Motor neuron (in vitro differentiated cells): ENCODE measurements at regions not wholly inside any gene's neighbourhood (a gene's known extent, or its start where the extent isn't known, plus 50 kb on each side); places are given as distances from the start of the nearest gene placed in this dataset.
A peak's percentile ranks its signal among the peaks of the same experiment; 100 is the strongest.
"Not testable (repeated sequence)": the region's sequence is repeated elsewhere in the genome, so short reads cannot be mapped to it uniquely, and the experiment has no call there.

Experiments used
- ATAC-seq, 8 experiments: fragments of 200-7000 bp; cut with Tn5 transposase; replicated peaks in 6 of 8; 2 replicates each; pipeline ENCODE4 v1.8.0; 2021; ENCODE audit warnings: mild to moderate bottlenecking in 8 of 8, moderate library complexity in 8 of 8
- H3K27ac ChIP-seq, 2 donors: fragments of 250-450 bp; sonication (Bioruptor Pico); 2 replicates each; pipeline ENCODE4 v1.9.0; 2021; ENCODE audit warnings: antibody characterized with exemption in 2 of 2, mild to moderate bottlenecking in 2 of 2, moderate library complexity in 1 of 2
- H3K4me1 ChIP-seq, 2 donors: fragments of 250-450 bp; sonication (Bioruptor Pico); replicated peaks in 1 of 2; 2 replicates each; pipeline ENCODE4 v1.6.1; 2021; ENCODE audit warnings: antibody characterized with exemption in 2 of 2, mild to moderate bottlenecking in 2 of 2, moderate library complexity in 1 of 2
- H3K4me3 ChIP-seq, 5 donors: fragments of 250-450 bp; sonication (Bioruptor Pico); 2 replicates each; pipeline ENCODE4 v1.9.0; 2021; ENCODE audit warnings: antibody characterized with exemption in 5 of 5, mild to moderate bottlenecking in 5 of 5, moderate library complexity in 4 of 5
- WGBS, 10 experiments: fragments of 450-650 bp; shearing (Covaris generic); methylation state at CpG; one replicate each; pipeline ENCODE4 v1.0.0; 2022; 5-methylcytosine and 5-hydroxymethylcytosine counted together
- in situ Hi-C, 9 experiments: fragments of 400-800 bp; cut with MboI; loops; one replicate each; pipeline ENCODE4 v1.15.0; 2021; ENCODE audit warnings: low sequenced_read_pairs in 9 of 9, low pct_unique_long_range_greater_than_20kb in 2 of 9; ENCODE audit not compliant: unreplicated experiment in 9 of 9

DNA sequence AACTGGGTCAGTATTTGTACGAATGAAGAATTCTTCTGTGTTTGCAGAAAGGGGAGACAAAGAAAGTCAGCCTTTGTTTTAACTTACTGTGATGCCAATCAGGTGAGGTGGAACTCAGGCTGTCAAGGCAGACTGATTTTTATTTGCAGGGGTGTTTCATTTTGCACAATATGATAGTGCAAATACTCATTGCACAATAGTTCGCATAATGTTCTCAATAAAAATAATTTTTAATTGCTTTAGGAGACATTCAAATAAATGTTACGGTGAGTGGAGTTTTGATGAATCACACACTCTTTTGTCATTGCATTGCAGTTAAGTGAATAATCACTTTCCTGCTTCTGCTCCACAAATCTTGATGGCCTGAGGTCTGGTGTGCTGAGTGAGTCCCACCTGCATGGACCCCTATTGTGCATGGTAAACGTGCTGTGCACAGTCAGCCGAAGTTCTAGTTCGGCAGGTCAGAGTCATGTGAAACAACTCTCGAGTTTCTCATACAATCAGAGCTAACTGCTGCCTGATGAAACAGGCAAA lies 141.3 kb upstream of the FZD8 start:
- no peak overlapping the region for H3K27ac ChIP-seq
- in situ Hi-C loops, result loop anchor here in 1 of 9 experiments (25.0 kb wide), 1 partner anchor 404 kb away; no protein-coding TSS in a partner anchor
- WGBS, 10 experiments, result 7 to 67% (median 63%) methylated on average over 3 to 7 of the region's 7 CpGs
- no peaks in the 10 kb centered on the region for H3K4me1 ChIP-seq
- no peak overlapping the region for H3K4me3 ChIP-seq
- peak in 1 of 8 experiments; percentile 26 for ATAC-seq

DNA sequence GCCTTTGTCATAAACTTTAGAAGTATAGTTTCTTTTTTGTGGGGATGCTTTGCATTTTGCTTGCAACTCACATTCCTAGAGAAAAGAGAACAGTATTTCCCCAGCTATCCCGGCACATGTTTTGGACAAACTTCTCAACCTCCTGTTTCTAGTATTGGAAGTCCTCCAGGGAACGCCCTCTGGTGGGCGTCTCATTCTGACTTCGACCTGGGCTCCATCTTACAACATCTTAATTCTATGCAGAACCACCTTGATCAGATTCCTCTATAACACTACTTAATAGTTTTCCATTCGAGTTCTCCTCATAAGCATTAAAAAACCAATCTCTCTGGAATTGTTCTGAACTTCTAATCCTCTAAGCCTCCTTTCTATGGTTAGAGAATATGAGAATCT lies 139.5 kb upstream of the FZD8 start:
- in situ Hi-C loops, result loop anchor here in 1 of 9 experiments (25.0 kb wide), 1 partner anchor 406 kb away; no protein-coding TSS in a partner anchor
- no peak for ATAC-seq
- WGBS, 10 experiments, result 14 to 100% (median 70%) methylated on average over 1 to 5 of the region's 5 CpGs
- no peak overlapping the region for H3K4me3 ChIP-seq
- no peak overlapping the region for H3K27ac ChIP-seq
- no peaks in the 10 kb centered on the region for H3K4me1 ChIP-seq

DNA sequence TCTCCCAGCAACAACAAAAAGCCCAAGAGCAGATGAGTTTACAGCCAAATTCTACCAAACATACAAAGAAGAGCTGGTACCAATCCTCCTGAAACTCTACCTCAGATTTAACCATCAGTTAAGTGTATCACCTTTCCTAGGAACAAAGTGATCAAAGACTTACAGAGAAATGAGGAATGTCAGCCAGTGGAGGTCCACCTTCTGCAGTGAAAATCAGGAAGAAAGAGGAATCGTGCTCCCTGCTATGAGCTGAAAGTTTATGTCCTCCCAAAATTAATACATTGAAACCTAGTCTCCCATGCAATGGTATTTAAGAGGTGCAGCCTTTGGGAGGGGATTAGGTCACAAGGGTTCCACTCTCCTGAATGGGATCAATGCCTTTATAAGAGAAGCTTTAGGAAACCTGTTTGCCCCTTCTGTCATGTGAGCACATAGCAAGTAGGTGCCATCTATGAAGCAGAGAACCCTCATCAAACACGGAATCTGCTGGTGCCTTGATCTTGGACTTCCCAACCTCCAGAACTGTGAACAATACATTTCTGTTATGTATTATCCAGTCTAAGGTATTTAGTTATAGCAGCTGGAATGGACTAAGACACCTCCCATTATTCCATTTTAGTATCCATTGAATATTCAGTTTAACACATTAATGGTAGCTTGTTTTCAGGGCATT lies 139.0 kb upstream of the FZD8 start:
- ATAC-seq, result peak in 1 of 8 experiments; percentile 23
- in situ Hi-C loops, result loop anchor here in 1 of 9 experiments (25.0 kb wide), 1 partner anchor 406 kb away; no protein-coding TSS in a partner anchor

DNA sequence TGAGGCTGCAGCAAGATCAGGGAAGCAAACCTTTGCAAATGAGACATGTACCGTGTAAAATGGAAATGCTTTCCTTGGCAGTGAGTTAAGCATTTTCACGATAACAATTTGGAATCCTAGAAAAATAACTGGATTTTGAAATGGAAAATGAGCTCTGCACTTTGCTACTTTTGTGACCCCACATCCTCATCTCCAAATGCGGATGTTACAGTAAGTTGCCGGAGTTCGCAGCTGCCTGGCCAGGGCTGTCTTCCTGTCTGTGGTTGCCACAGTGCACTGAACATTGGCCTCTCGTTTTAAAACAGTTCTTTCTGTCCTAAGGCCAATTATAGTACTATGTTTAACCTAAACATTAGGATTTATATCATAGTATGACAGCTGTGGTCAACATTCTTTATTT lies 136.2 kb upstream of the FZD8 start:
- ATAC-seq, result no peak
- Histone ChIP-seq H3K4me3 (no peak overlapping the region), H3K27ac (no peak overlapping the region), H3K4me1 (no peaks in the 10 kb centered on the region)
- in situ Hi-C loops, result loop anchor here in 1 of 9 experiments (25.0 kb wide), 1 partner anchor 409 kb away; no protein-coding TSS in a partner anchor
- WGBS, 10 experiments, result 40 to 100% (median 78%) methylated on average over 1 to 6 of the region's 6 CpGs; no CpG with 5 or more reads in 2 of the 10 experiments

More for the DNA sequence above, 139.0 kb upstream of the FZD8 start:
- Histone ChIP-seq H3K4me1 (no peaks in the 10 kb centered on the region), H3K27ac (no peak overlapping the region), H3K4me3 (no peak overlapping the region)
- WGBS, 10 experiments, result 40 to 100% (median 84%) methylated on average over 1 to 2 of the region's 2 CpGs; no CpG with 5 or more reads in 4 of the 10 experiments

DNA sequence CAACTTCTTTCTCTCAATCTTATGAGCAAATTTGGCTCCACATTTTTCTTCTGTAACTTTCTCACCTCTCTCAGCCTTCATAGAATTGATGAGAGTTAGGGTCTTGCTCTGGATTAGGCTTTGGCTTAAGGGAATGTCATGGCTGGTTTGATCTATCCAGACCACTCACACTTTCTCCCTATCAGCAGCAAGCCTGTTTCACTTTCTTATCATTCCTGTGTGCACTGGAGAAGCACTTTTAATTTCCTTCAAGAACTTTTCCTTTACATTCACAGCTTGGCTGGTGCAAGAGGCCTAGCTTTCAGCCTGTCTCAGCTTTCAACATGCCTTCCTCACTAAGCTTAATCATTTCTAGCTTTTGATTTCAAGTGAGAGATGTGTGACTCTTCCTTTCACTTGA lies 134.5 kb upstream of the FZD8 start:
- H3K4me1 ChIP-seq, ATAC-seq, H3K27ac ChIP-seq, H3K4me3 ChIP-seq: not testable (repeated sequence)
- in situ Hi-C loops, result loop anchor here in 1 of 9 experiments (25.0 kb wide), 1 partner anchor 411 kb away; no protein-coding TSS in a partner anchor

DNA sequence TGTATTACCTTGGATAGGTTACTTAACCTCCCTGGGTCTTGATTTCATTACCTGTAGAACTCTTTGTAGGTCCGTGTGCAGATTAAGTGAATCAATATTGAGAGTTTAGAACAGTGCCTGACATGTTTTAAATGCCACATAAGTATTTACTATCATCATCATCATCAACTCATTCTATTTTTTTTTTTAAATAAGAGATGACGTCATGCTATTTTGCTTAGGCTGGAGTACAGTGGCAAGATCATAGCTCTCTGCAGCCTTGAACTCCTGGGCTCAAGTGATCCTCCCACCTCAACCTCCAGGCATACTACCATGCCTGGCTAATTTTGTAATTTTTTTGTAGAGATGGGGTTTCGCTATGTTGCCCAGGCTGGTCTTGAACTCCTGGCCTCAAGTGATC lies 132.0 kb upstream of the FZD8 start:
- in situ Hi-C loops, result no loop called here
- peaks cover 0 to 5% of the 10 kb centered on the region in 2 donors for H3K4me1 ChIP-seq
- 41 to 92% (median 79%) methylated on average over 1 to 3 of the region's 3 CpGs; no CpG with 5 or more reads in 1 of the 10 experiments for WGBS, 10 experiments
- ATAC-seq, result no peak
- no peak overlapping the region for H3K4me3 ChIP-seq
- no peak overlapping the region for H3K27ac ChIP-seq

DNA sequence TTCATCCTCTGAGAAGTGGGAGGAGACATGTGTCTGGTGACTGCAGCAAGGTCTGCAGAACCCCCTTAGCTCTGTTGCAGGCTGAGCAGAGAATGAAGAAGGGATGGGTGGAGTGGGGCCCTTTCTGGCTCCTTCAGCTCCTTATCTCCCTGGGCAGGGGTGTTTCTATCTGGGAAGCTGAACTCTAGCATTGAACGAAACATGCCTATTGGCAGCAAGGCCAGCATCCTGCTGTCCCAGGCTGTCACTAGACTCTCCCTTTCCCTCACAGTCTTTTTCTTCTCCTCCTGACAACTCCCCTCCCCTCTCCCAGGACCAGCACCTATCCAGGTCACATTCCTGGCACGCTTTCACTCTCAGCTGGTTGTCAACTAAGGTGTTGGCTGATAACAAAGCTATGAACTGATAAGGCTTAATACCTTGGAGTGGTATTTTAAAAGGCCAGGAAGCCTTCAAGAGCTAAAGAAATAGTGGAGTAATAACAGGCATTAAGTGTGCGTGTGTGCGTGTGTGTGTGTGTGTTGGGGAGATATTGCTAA lies 128.8 kb upstream of the FZD8 start:
- Histone ChIP-seq H3K4me1 (peaks cover 0 to 5% of the 10 kb centered on the region in 2 donors), H3K4me3 (no peak overlapping the region), H3K27ac (no peak overlapping the region)
- in situ Hi-C loops, result no loop called here
- WGBS, 10 experiments, result 30 to 100% (median 78%) methylated on average over 1 to 4 of the region's 4 CpGs; no CpG with 5 or more reads in 2 of the 10 experiments
- ATAC-seq, result peak in 2 of 8 experiments; percentile 33 to 38

DNA sequence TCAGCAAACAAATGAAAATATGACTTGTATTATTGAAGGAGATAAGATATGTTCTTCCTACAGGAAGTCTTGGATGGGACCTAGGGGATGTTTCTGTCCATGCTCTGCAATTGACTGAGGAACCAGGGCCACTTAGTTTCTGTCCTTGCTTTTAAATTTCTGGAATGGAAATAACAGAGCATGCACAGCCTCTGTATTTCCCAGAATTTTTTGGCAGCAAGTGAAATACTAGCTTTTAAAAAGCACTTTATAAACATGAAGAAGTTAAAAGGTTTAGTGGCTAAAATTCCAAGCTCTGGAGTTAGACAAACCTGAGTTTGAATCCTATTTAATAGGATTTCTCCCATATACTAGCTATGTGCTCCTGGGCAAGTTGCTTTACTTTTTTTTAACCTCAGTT lies 127.7 kb upstream of the FZD8 start:
- no peak for ATAC-seq
- Histone ChIP-seq H3K4me1 (peaks cover 0 to 5% of the 10 kb centered on the region in 2 donors), H3K27ac (no peak overlapping the region), H3K4me3 (no peak overlapping the region)
- in situ Hi-C loops, result no loop called here

DNA sequence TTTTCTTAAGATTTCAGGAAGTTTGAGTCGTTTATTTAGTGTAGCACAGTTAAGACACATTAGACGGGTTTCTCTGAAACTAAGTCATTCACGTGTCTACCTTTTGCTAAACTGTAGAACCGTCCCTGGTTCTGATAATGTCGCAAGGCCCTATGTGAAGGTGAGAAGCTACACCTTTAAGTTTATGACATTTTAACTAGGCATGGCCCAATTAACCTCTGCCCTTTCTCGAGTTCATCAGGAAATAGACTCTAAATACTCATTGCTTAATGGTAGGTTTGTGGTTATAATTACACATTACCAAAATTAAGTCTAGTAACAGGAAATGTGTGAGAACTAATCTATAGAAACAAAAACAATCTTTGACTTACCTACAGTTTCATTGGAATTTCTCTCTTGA lies 126.6 kb upstream of the FZD8 start:
- H3K4me3 ChIP-seq, result no peak overlapping the region
- in situ Hi-C loops, result no loop called here
- no peak overlapping the region for H3K27ac ChIP-seq
- WGBS, 10 experiments, result 39 to 85% (median 71%) methylated on average over 1 to 6 of the region's 6 CpGs; no CpG with 5 or more reads in 1 of the 10 experiments
- H3K4me1 ChIP-seq, result peaks cover 0 to 5% of the 10 kb centered on the region in 2 donors
- no peak for ATAC-seq

DNA sequence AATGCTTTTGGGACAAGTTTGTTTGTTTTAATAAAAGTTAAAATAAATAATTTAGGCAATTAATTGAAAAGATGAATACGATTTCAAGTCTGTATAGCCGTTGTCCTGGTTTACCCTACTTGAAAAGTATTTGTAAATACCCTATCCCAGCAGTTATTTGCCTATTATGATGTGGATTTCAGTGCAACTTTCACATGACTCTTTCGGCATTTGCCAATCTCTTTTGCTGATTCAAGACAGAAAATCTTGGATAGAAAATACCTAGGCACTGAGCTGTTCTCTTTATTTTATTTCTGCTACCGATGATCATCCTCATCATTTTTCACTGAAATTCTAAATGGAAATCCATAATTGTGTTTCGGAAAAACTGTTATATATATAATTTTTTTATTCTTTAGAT lies 125.9 kb upstream of the FZD8 start:
- Histone ChIP-seq H3K4me3 (no peak overlapping the region), H3K4me1 (peaks cover 0 to 5% of the 10 kb centered on the region in 2 donors), H3K27ac (no peak overlapping the region)
- WGBS, 10 experiments, result 32 to 96% (median 85%) methylated on average over 2 to 5 of the region's 5 CpGs
- in situ Hi-C loops, result no loop called here
- ATAC-seq, result no peak

DNA sequence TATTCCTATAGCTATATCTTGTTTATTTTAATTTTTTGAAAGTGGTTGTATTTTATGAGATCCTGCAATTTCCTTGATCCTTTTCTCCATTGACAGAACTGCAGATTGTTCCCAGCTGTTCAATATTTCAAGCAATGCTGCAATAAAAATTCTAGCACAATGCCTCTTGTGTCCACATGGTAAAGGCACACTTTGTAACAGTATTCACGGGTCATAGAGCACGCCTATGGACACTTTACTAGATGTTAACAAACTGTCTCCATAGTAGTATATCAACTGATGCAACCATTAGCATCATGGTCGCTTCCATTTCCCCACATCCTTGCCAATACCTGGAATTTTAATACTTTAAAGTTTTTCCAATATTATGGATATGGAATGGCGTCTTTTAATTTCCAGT lies 123.9 kb upstream of the FZD8 start:
- H3K27ac ChIP-seq, result no peak overlapping the region
- ATAC-seq, result no peak
- peaks cover 0 to 5% of the 10 kb centered on the region in 2 donors for H3K4me1 ChIP-seq
- in situ Hi-C loops, result no loop called here
- H3K4me3 ChIP-seq, result no peak overlapping the region
- 43 to 100% (median 91%) methylated on average over 2 to 4 of the region's 4 CpGs for WGBS, 10 experiments

DNA sequence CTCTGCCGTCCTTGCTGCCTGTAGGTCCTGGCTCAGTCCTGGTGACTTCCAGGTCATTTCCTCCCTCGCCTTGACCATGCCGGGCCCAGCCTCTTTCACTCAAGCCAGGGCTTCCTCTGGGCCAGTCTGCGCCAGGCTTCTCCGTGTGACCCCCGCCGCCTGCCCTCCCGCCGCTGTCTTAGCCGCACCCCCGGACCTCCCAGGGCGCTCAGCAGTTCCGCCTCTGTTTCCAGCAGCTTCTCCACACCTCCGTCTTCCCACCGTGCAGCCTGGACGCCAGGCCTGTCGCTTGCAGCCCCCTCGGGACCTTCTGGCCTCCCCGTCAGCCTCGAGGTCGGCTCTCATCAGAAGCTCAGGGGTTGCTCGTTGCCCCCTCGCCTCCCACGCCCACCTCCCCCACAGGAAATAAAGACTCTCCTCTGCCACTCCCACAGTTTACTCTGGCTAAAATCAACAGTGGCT lies 123.0 kb upstream of the FZD8 start:
- no peak for ATAC-seq
- no peak overlapping the region for H3K4me3 ChIP-seq
- WGBS, 10 experiments, result 0 to 90% (median 48%) methylated on average over 2 to 3 of the region's 24 CpGs; no CpG with 5 or more reads in 6 of the 10 experiments

DNA sequence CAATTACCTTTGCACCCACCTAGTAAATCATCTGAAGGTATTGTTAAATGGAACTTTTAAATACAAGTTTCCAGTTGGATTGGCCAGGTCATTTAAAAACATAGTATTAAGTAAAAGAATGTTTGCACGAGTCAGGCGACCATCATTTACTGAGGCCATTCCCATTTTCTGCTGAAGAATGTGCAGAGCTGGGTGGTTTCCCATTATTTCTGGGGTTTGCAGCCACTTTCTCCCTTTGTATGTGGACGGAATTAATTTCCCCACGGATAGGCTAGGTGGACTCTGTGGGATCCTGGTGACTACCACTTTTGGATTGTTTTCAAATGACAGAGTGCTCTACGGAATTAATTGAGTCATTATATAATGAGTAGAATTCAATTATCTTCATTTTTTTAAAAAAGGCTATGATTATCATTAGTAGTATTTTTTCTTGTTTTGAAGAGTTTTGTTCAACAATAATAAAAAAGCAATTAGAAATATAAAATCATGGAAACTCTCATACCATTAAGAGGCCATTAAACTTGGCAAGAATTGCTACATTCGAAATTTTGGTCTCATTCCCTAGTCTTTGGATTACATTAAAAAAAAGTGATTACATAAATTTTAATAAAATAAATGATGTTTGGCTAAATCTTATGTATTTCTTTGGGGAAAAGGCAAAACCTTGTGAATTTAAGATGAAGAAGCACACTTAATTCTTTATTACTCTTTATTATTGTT lies 120.4 kb upstream of the FZD8 start:
- in situ Hi-C loops, result no loop called here
- 39 to 95% (median 81%) methylated on average over 1 to 6 of the region's 6 CpGs for WGBS, 10 experiments
- H3K27ac ChIP-seq, result no peak overlapping the region
- ATAC-seq, result no peak
- no peak overlapping the region for H3K4me3 ChIP-seq
- no peaks in the 10 kb centered on the region for H3K4me1 ChIP-seq

More for the DNA sequence above, 123.0 kb upstream of the FZD8 start:
- Histone ChIP-seq H3K4me1 (no peaks in the 10 kb centered on the region), H3K27ac (no peak overlapping the region)
- in situ Hi-C loops, result no loop called here
